MCF 10A (cell line): ENCODE measurements at regions not wholly inside any gene's neighbourhood (a gene's known extent, or its start where the extent isn't known, plus 50 kb on each side); places are given as distances from the start of the nearest gene placed in this dataset.

Source experiments
- BruUV-seq: library from RNA; stranded (reverse); fragments of 400-500 nt; replicated peaks from 2 replicates; lab custom pipeline; 2021; lab: Mats Ljungman, UMichigan
- CTCF ChIA-PET: fragments of 300-600 bp; sonication (Branson Sonifier 250); formaldehyde crosslinking; extraction: SDS; loops from one replicate; lab custom pipeline; 2021; ENCODE audit warnings: antibody characterized with exemption, inconsistent platforms; lab: Yijun Ruan, JAX
- POLR2A ChIA-PET: fragments of 300-600, 350-650 bp; sonication (Branson Sonifier 250); formaldehyde crosslinking; extraction: SDS; loops from one replicate; lab custom pipeline; 2020; ENCODE audit warnings: antibody characterized with exemption, inconsistent platforms; lab: Yijun Ruan, JAX
- DNase-seq: peaks from one replicate; pipeline ENCODE4 v3.0.0-alpha.2; 2018; ENCODE audit not compliant: unreplicated experiment
- H3K27ac Mint-ChIP-seq: one replicate; pipeline ENCODE4 v1.8.0; 2022; ENCODE audit warnings: mild to moderate bottlenecking, low read depth, mixed read lengths; ENCODE audit not compliant: unreplicated experiment
- H3K27me3 Mint-ChIP-seq: one replicate; pipeline ENCODE4 v1.8.0; 2022; ENCODE audit warnings: mixed read lengths; ENCODE audit not compliant: insufficient read depth, unreplicated experiment
- H3K36me3 Mint-ChIP-seq: one replicate; pipeline ENCODE4 v1.8.0; 2022; ENCODE audit warnings: mild to moderate bottlenecking, moderate library complexity, mixed read lengths; ENCODE audit not compliant: insufficient read depth, unreplicated experiment
- H3K4me1 Mint-ChIP-seq: one replicate; pipeline ENCODE4 v1.8.0; 2022; ENCODE audit warnings: mixed read lengths; ENCODE audit not compliant: insufficient read depth, unreplicated experiment
- H3K4me3 Mint-ChIP-seq: one replicate; pipeline ENCODE4 v1.8.0; 2022; ENCODE audit warnings: mild to moderate bottlenecking, moderate library complexity, mixed read lengths; ENCODE audit not compliant: unreplicated experiment
- H3K9me3 Mint-ChIP-seq: one replicate; pipeline ENCODE4 v1.8.0; 2022; ENCODE audit warnings: mixed read lengths; ENCODE audit not compliant: unreplicated experiment
- intact Hi-C: fragments of 100-400 bp; cut with micrococcal nuclease; formaldehyde crosslinking; loops from 2 replicates; pipeline ENCODE4 v1.14.1; 2022
- TF ChIP-seq, protein P1 (sequence below): fragments of 200-600 bp; IDR thresholded peaks from one replicate; pipeline ENCODE4 v1.8.0; 2022; ENCODE audit warnings: antibody characterized with exemption, mild to moderate bottlenecking; ENCODE audit not compliant: unreplicated experiment

- no TSS peak for BruUV-seq
- no peak for DNase-seq
- POLR2A ChIA-PET: interaction anchor here (0.6 to 6.1 kb wide), 6 partner anchors 12 to 119 kb away, joined by 3 to 49 read pairs (median 4); no protein-coding TSS in a partner anchor
- Mint-ChIP-seq H3K9me3 (no peaks in the 10 kb centered on the region), H3K36me3 (no peaks in the 10 kb centered on the region), H3K4me1 (peaks cover 16% of the 10 kb centered on the region), H3K27ac (peak overlapping the region; percentile 89), H3K27me3 (no peaks in the 10 kb centered on the region), H3K4me3 (no peak overlapping the region)
- intact Hi-C loops: no loop called here
- CTCF ChIA-PET: interaction anchor here (0.6 to 1.6 kb wide), 8 partner anchors 11 to 1420 kb away, joined by 3 to 5 read pairs (median 3); no protein-coding TSS in a partner anchor
- TF ChIP-seq, protein P1, sequence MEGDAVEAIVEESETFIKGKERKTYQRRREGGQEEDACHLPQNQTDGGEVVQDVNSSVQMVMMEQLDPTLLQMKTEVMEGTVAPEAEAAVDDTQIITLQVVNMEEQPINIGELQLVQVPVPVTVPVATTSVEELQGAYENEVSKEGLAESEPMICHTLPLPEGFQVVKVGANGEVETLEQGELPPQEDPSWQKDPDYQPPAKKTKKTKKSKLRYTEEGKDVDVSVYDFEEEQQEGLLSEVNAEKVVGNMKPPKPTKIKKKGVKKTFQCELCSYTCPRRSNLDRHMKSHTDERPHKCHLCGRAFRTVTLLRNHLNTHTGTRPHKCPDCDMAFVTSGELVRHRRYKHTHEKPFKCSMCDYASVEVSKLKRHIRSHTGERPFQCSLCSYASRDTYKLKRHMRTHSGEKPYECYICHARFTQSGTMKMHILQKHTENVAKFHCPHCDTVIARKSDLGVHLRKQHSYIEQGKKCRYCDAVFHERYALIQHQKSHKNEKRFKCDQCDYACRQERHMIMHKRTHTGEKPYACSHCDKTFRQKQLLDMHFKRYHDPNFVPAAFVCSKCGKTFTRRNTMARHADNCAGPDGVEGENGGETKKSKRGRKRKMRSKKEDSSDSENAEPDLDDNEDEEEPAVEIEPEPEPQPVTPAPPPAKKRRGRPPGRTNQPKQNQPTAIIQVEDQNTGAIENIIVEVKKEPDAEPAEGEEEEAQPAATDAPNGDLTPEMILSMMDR: no peak
Observed at GRCh38 chr20:39813190-39813829, 851.2 kb downstream of the DHX35 start.

- peak overlapping the region; percentile 89 for H3K27ac Mint-ChIP-seq
- H3K9me3 Mint-ChIP-seq: no peaks in the 10 kb centered on the region
Observed at GRCh38 chr20:39812116-39812515, 850.0 kb downstream of the DHX35 start.

DNA sequence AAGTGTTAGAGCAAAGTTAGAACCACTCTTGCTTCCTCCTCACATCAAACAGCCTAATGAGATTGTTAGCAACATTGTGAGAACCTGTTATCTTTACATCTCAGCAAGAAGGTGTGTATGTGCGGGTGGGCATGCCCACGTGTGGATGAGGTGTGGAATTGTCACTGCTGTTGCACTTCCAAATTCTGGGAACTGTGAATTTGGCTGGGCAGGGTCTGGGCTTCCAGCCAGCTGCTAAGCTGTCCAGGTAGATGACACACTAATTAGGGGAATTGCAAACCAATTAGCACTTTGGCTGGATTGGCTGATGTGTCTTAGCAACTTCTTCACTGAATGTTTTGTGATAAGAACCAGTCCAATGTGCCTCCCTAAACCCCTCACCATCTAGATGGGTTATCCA lies 848.2 kb downstream of the DHX35 start:
- no peaks in the 10 kb centered on the region for H3K9me3 Mint-ChIP-seq
- BruUV-seq: no TSS peak
- CTCF ChIA-PET: interaction anchor here (0.6 to 2.3 kb wide), 7 partner anchors 12 to 340 kb away, joined by 3 to 8 read pairs (median 4); no protein-coding TSS in a partner anchor

More at GRCh38 chr20:39812116-39812515, 850.0 kb downstream of the DHX35 start:
- BruUV-seq: no TSS peak
- peak; percentile 78 for DNase-seq
- ChIA-PET POLR2A (interaction anchor here (0.6 to 6.1 kb wide), 5 partner anchors 12 to 877 kb away, joined by 4 to 49 read pairs (median 5); partner anchors contain the start of gene MAFB), CTCF (interaction anchor here (0.7 to 1.6 kb wide), 2 partner anchors 12 to 60 kb away, joined by 3 to 5 read pairs; no protein-coding TSS in a partner anchor)
- intact Hi-C loops: no loop called here
- Mint-ChIP-seq H3K36me3 (no peaks in the 10 kb centered on the region), H3K27me3 (no peaks in the 10 kb centered on the region), H3K4me1 (peaks cover 16% of the 10 kb centered on the region), H3K4me3 (no peak overlapping the region)
- TF ChIP-seq, protein P1: no peak

GRCh38 chr20:39808613-39809012 lies 846.5 kb downstream of the DHX35 start:
- no TSS peak for BruUV-seq
- no peak for DNase-seq
- Mint-ChIP-seq H3K4me1 (peaks cover 16% of the 10 kb centered on the region), H3K9me3 (no peaks in the 10 kb centered on the region), H3K27me3 (no peaks in the 10 kb centered on the region), H3K36me3 (no peaks in the 10 kb centered on the region), H3K4me3 (no peak overlapping the region), H3K27ac (no peak overlapping the region)
- POLR2A ChIA-PET: interaction anchor here (6.1 kb wide), 1 partner anchor 16 kb away, joined by 49 read pairs; no protein-coding TSS in a partner anchor
- CTCF ChIA-PET: interaction anchor here (0.7 to 2.3 kb wide), 5 partner anchors 12 to 618 kb away, joined by 3 to 8 read pairs (median 3); no protein-coding TSS in a partner anchor
- TF ChIP-seq, protein P1: no peak
- intact Hi-C loops: no loop called here

More for the DNA sequence above, 848.2 kb downstream of the DHX35 start:
- Mint-ChIP-seq H3K4me3 (no peak overlapping the region), H3K27ac (no peak overlapping the region), H3K27me3 (no peaks in the 10 kb centered on the region), H3K4me1 (peaks cover 16% of the 10 kb centered on the region), H3K36me3 (no peaks in the 10 kb centered on the region)
- TF ChIP-seq, protein P1: no peak
- no peak for DNase-seq
- intact Hi-C loops: no loop called here
- POLR2A ChIA-PET: interaction anchor here (0.6 to 6.1 kb wide), 3 partner anchors 15 to 193 kb away, joined by 3 to 49 read pairs (median 3); no protein-coding TSS in a partner anchor
